ENCODE measurements at regions not wholly inside any gene's neighbourhood (a gene's known extent, or its start where the extent isn't known, plus 50 kb on each side); places are given as distances from the start of the nearest gene placed in this dataset.

- H4K8ac ChIP-seq (ENCODE audit: extremely low read depth, insufficient read depth, low read length), result no peak overlapping the region
- no peak overlapping the region for H2BK12ac ChIP-seq (ENCODE audit: low read depth, low read length)
- H4K91ac ChIP-seq (replicated peaks; ENCODE audit: insufficient read length, low read length), result no peak overlapping the region
- no peak overlapping the region for H2AK5ac ChIP-seq (ENCODE audit: low read depth, low read length)
- H4K5ac ChIP-seq (ENCODE audit: insufficient read length, low read depth, low read length), result no peak overlapping the region
- H2BK20ac ChIP-seq (ENCODE audit: low read length), result no peak overlapping the region
- WGBS, 2 experiments (ENCODE audit: extremely low coverage in 1 of 2, insufficient coverage in 1 of 2, insufficient read length in 1 of 2, insufficient replicate concordance in 2 of 2, low coverage in 1 of 2, low lambda C conversion rate in 2 of 2, missing lambda C conversion rate in 1 of 2), result 85% methylated on average over 6 of the region's 6 CpGs; no CpG with 5 or more reads in 1 of the 2 experiments
- no peaks in the 10 kb centered on the region for H3K79me1 ChIP-seq (ENCODE audit: low read depth, low read length)
- no peak overlapping the region for H3K4me3 ChIP-seq (ENCODE audit: extremely low read depth in 1 of 4, insufficient read depth in 2 of 4, low read depth in 3 of 4, low read length in 4 of 4)
- no peaks in the 10 kb centered on the region for H3K27me3 ChIP-seq (replicated peaks in 1 of 4; ENCODE audit: control insufficient read depth in 3 of 4, extremely low read depth in 1 of 4, insufficient read depth in 3 of 4, low read length in 3 of 4)
- H3K4me1 ChIP-seq (replicated peaks in 1 of 4; ENCODE audit: control insufficient read depth in 3 of 4, insufficient read depth in 4 of 4, low read length in 3 of 4), result no peaks in the 10 kb centered on the region
- H3K18ac ChIP-seq (ENCODE audit: extremely low read depth, low read length), result no peak overlapping the region
- no peaks in the 10 kb centered on the region for H4K20me1 ChIP-seq (replicated peaks in 1 of 2; ENCODE audit: control insufficient read depth in 1 of 2, insufficient read depth in 2 of 2, low read length in 2 of 2)
- H2BK120ac ChIP-seq (replicated peaks; ENCODE audit: low read depth, low read length), result no peak overlapping the region
- H3K4ac ChIP-seq (replicated peaks; ENCODE audit: insufficient read length, low read depth, low read length), result no peak overlapping the region
- no peak for FAIRE-seq
- DNase-seq (ENCODE audit: low read depth in 1 of 2, low spot score in 2 of 2), result no peak
- no peaks in the 10 kb centered on the region; a peak in 1 of 4 replicates for H3K9me3 ChIP-seq (ENCODE audit: insufficient read depth in 2 of 2, low read depth in 1 of 2, low read length in 1 of 2)
- no peak overlapping the region for H3K56ac ChIP-seq (replicated peaks; ENCODE audit: insufficient read length, low read depth, low read length)
- H3K79me2 ChIP-seq (ENCODE audit: control insufficient read depth in 1 of 2, insufficient read depth in 2 of 2, low read length in 2 of 2), result no peaks in the 10 kb centered on the region
- no peak overlapping the region for H3K27ac ChIP-seq (ENCODE audit: low read depth, low read length)
- H2BK15ac ChIP-seq (ENCODE audit: low read length), result no peak overlapping the region
- H3K23ac ChIP-seq (ENCODE audit: insufficient read length), result no peak overlapping the region
- H3K14ac ChIP-seq (ENCODE audit: insufficient read length), result no peak overlapping the region
- ChIA-PET POLR2A (ENCODE audit: partially characterized antibody) (interaction anchor here (1.2 kb wide), 1 partner anchor 204 kb away, joined by 3 read pairs; the partner anchor contains the start of gene EIF2S2), CTCF (ENCODE audit: partially characterized antibody) (interaction anchor here (0.5 to 3.7 kb wide), 7 partner anchors 7 to 102 kb away, joined by 3 to 23 read pairs (median 4); no protein-coding TSS in a partner anchor)
- H2BK5ac ChIP-seq (ENCODE audit: low read depth, low read length), result no peak overlapping the region
- no peak overlapping the region for H3K4me2 ChIP-seq (ENCODE audit: insufficient read depth in 1 of 2, low read depth in 2 of 2, low read length in 2 of 2)
- H3K9ac ChIP-seq (replicated peaks in 1 of 4; ENCODE audit: extremely low read depth in 1 of 4, low read depth in 3 of 4, low read length in 3 of 4), result no peak overlapping the region
- no peaks in the 10 kb centered on the region for H3K36me3 ChIP-seq (ENCODE audit: control insufficient read depth in 2 of 4, insufficient read depth in 4 of 4, low read length in 3 of 4)
- no peaks in the 10 kb centered on the region for H3K23me2 ChIP-seq (ENCODE audit: low read depth, low read length)
- no peak overlapping the region for H2AFZ ChIP-seq (ENCODE audit: low read length)
- no peak for TF ChIP-seq HDAC6 (IDR thresholded peaks at IDR 0.05; ENCODE audit: low read depth, low read length)
- TF ChIP-seq TCF12 (IDR thresholded peaks at IDR 0.05; ENCODE audit: low read depth, low read length), result no peak
- no peak for TF ChIP-seq CHD1 (IDR thresholded peaks at IDR 0.05; ENCODE audit: low read depth, low read length)
- TF ChIP-seq SIX5 (IDR thresholded peaks at IDR 0.05; ENCODE audit: low read depth, low read length), result no peak
- no peak for TF ChIP-seq KDM4A (IDR thresholded peaks at IDR 0.05; ENCODE audit: low read depth, low read length, severe bottlenecking)
- no peak for TF ChIP-seq MAX (IDR thresholded peaks at IDR 0.05)
- no peak for TF ChIP-seq GABPA (IDR thresholded peaks at IDR 0.05; ENCODE audit: borderline replicate concordance, insufficient read depth, low read length)
- TF ChIP-seq PHF8 (conservative IDR thresholded peaks at IDR 0.05; ENCODE audit: low read depth, low read length), result no peak
- TF ChIP-seq ZNF274 (IDR thresholded peaks at IDR 0.05; ENCODE audit: borderline replicate concordance, extremely low read depth, low read length), result no peak
- TF ChIP-seq BCL11A (IDR thresholded peaks at IDR 0.05; ENCODE audit: low read depth in 2 of 2, low read length in 2 of 2), result no peak
- TF ChIP-seq SIRT6 (IDR thresholded peaks at IDR 0.05; ENCODE audit: low read length), result no peak
- TF ChIP-seq TEAD4 (IDR thresholded peaks at IDR 0.05; ENCODE audit: low read depth, low read length), result no peak
- no peak for TF ChIP-seq RAD21 (IDR thresholded peaks at IDR 0.05 in 1 of 2, conservative IDR thresholded peaks at IDR 0.05 in 1 of 2; ENCODE audit: low read depth in 2 of 2, low read length in 2 of 2)
Observed at GRCh38 chr20:33908336-33908735, 85.4 kb upstream of the RALY start.

Measured in H1 (cell line).